ENCODE measurements at regions not wholly inside any gene's neighbourhood (a gene's known extent, or its start where the extent isn't known, plus 50 kb on each side); places are given as distances from the start of the nearest gene placed in this dataset.

- TF ChIP-seq, protein P1, sequence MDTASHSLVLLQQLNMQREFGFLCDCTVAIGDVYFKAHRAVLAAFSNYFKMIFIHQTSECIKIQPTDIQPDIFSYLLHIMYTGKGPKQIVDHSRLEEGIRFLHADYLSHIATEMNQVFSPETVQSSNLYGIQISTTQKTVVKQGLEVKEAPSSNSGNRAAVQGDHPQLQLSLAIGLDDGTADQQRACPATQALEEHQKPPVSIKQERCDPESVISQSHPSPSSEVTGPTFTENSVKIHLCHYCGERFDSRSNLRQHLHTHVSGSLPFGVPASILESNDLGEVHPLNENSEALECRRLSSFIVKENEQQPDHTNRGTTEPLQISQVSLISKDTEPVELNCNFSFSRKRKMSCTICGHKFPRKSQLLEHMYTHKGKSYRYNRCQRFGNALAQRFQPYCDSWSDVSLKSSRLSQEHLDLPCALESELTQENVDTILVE (CRISPR knock-in tag; IDR thresholded peaks at IDR 0.05) = no peak
- TF ChIP-seq ZNF629 (CRISPR knock-in tag; conservative IDR thresholded peaks at IDR 0.05) = no peak
- TF ChIP-seq, protein P2, sequence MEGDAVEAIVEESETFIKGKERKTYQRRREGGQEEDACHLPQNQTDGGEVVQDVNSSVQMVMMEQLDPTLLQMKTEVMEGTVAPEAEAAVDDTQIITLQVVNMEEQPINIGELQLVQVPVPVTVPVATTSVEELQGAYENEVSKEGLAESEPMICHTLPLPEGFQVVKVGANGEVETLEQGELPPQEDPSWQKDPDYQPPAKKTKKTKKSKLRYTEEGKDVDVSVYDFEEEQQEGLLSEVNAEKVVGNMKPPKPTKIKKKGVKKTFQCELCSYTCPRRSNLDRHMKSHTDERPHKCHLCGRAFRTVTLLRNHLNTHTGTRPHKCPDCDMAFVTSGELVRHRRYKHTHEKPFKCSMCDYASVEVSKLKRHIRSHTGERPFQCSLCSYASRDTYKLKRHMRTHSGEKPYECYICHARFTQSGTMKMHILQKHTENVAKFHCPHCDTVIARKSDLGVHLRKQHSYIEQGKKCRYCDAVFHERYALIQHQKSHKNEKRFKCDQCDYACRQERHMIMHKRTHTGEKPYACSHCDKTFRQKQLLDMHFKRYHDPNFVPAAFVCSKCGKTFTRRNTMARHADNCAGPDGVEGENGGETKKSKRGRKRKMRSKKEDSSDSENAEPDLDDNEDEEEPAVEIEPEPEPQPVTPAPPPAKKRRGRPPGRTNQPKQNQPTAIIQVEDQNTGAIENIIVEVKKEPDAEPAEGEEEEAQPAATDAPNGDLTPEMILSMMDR (CRISPR knock-in tag; IDR thresholded peaks at IDR 0.05) = no peak
These were observed 222.6 kb downstream of the NPR3 start for GRCh38 chr5:32933692-32934091.
